HEK293T (cell line): ENCODE measurements at regions not wholly inside any gene's neighbourhood (a gene's known extent, or its start where the extent isn't known, plus 50 kb on each side); places are given as distances from the start of the nearest gene placed in this dataset.

Source experiments
- CTCF ChIA-PET: fragments of 350-600 bp; formaldehyde crosslinking; extraction: SDS; loops from one replicate; lab custom pipeline; 2021; ENCODE audit warnings: antibody characterized with exemption, inconsistent platforms; lab: Yijun Ruan, JAX
- POLR2A ChIA-PET: fragments of 350-600 bp; formaldehyde crosslinking; extraction: SDS; loops from one replicate; lab custom pipeline; 2020; ENCODE audit warnings: antibody characterized with exemption, inconsistent platforms; lab: Yijun Ruan, JAX
- DNase-seq: peaks from one replicate; pipeline ENCODE4 v3.0.0; 2012; ENCODE audit warnings: mixed read lengths; ENCODE audit errors: extremely low spot score
- ARNT ChIP-seq: fragments of 450-650 bp; IDR thresholded peaks from 2 replicates; pipeline ENCODE4 v1.6.1; 2017; ENCODE audit warnings: mild to moderate bottlenecking
- BHLHE40 ChIP-seq: fragments of 450-650 bp; IDR thresholded peaks from 2 replicates; pipeline ENCODE4 v1.6.1; 2016; ENCODE audit warnings: mild to moderate bottlenecking, moderate library complexity, borderline replicate concordance
- CTBP1 ChIP-seq: fragments of 450-650 bp; IDR thresholded peaks from 2 replicates; pipeline ENCODE4 v1.6.1; 2016; ENCODE audit warnings: borderline replicate concordance
- ELF4 ChIP-seq: fragments of 450-650 bp; IDR thresholded peaks from 2 replicates; pipeline ENCODE4 v1.6.1; 2017; ENCODE audit warnings: antibody characterized with exemption
- FOXA1 ChIP-seq: fragments of 450-650 bp; IDR thresholded peaks from 2 replicates; pipeline ENCODE4 v1.6.1; 2016; ENCODE audit warnings: mild to moderate bottlenecking
- FOXK2 ChIP-seq: fragments of 450-650 bp; IDR thresholded peaks from 2 replicates; pipeline ENCODE4 v1.6.1; 2016; ENCODE audit warnings: mild to moderate bottlenecking
- FOXM1 ChIP-seq: fragments of 450-650 bp; IDR thresholded peaks from 2 replicates; pipeline ENCODE4 v1.6.1; 2017; ENCODE audit warnings: mild to moderate bottlenecking, borderline replicate concordance
- HDGF ChIP-seq: fragments of 450-650 bp; IDR thresholded peaks from 2 replicates; pipeline ENCODE4 v1.6.1; 2017; ENCODE audit warnings: antibody characterized with exemption, borderline replicate concordance
- L3MBTL2 ChIP-seq: fragments of 450-650 bp; conservative IDR thresholded peaks from 2 replicates; pipeline ENCODE4 v1.6.1; 2016; ENCODE audit warnings: mild to moderate bottlenecking
- LEF1 ChIP-seq: fragments of 450-650 bp; IDR thresholded peaks from 2 replicates; pipeline ENCODE4 v1.6.1; 2017; ENCODE audit warnings: mild to moderate bottlenecking, borderline replicate concordance
- NFRKB ChIP-seq: fragments of 450-650 bp; IDR thresholded peaks from 2 replicates; pipeline ENCODE4 v1.6.1; 2016; ENCODE audit warnings: mild to moderate bottlenecking, moderate library complexity
- SP1 ChIP-seq: fragments of 450-650 bp; IDR thresholded peaks from 2 replicates; pipeline ENCODE4 v1.6.1; 2017
- SUZ12 ChIP-seq: fragments of 450-650 bp; IDR thresholded peaks from 2 replicates; pipeline ENCODE4 v1.6.1; 2016; ENCODE audit warnings: mild to moderate bottlenecking
- TARDBP ChIP-seq: fragments of 450-650 bp; IDR thresholded peaks from 2 replicates; pipeline ENCODE4 v1.6.1; 2016
- ZNF384 ChIP-seq: fragments of 450-650 bp; IDR thresholded peaks from 2 replicates; pipeline ENCODE4 v1.6.1; 2016
- TF ChIP-seq, protein P1 (sequence below): fragments of 450-650 bp; IDR thresholded peaks from 2 replicates; pipeline ENCODE4 v1.6.1; 2016

DNA sequence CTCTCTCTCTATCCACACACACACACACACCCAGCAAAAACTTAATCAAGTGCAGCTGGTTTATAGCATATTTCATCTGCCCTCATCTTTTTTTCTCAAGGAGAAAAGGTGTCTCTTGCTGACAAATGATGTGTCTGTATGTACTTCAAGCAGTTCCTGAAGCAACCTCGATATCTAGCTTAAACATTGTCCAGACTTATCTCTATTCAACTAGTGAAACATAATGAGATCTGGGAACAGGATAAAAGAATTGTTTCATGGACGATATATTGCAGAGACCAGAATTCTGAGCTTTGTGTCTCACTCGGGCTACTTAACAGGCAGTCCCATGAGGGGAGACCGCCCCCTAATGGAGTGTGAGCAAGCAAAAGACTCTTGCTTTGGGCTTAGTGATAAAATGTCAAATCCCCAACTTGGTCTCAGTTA lies 929.2 kb upstream of the SOX11 start:
- TF ChIP-seq TARDBP (no peak), SUZ12 (no peak), HDGF (no peak), FOXK2 (no peak), ARNT (no peak), CTBP1 (no peak), FOXA1 (no peak), FOXM1 (no peak), NFRKB (no peak), SP1 (no peak), BHLHE40 (no peak)
- TF ChIP-seq, protein P1, sequence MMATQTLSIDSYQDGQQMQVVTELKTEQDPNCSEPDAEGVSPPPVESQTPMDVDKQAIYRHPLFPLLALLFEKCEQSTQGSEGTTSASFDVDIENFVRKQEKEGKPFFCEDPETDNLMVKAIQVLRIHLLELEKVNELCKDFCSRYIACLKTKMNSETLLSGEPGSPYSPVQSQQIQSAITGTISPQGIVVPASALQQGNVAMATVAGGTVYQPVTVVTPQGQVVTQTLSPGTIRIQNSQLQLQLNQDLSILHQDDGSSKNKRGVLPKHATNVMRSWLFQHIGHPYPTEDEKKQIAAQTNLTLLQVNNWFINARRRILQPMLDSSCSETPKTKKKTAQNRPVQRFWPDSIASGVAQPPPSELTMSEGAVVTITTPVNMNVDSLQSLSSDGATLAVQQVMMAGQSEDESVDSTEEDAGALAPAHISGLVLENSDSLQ = no peak
- DNase-seq = peak; percentile 7
- CTCF ChIA-PET = interaction anchor here (0.9 kb wide), 1 partner anchor 1039 kb away, joined by 3 read pairs; no protein-coding TSS in a partner anchor
- POLR2A ChIA-PET = no interaction called here

DNA sequence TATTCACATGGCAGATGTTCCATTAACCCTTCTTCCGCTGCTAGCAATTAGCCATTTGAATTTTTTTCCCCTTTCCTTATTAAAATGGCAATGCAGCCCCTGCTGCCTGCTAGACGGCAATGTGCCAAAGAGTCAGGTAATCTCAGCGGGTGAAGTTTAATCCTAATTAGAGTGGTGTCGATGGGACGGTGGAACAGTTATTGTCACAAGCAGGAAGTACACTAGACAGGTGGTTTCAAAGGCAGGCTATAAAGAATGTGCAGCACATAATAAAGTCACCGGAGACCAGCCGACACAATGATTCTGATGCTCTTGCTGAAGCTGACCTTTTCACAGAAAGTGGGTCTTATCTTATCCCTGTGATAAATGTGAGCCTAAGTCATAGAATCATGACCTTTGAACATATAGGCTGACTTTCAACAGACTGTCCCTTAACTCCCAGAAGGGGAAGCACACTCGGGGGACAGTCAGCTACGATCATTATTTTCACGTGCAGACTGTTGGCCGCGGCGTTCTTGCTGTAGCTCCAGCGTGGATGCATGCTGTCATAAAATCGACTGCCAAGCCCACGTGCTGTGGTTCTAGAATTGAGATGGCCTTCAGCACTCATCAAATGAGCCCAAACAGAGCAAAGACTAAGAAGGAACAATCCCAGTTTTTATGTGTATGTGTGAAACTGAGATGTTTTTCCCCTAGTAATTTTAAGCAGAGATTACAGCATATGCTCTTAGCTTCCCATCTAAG lies 926.2 kb upstream of the SOX11 start:
- ChIA-PET CTCF (no interaction called here), POLR2A (no interaction called here)
- TF ChIP-seq FOXK2 (no peak), NFRKB (no peak), ELF4 (no peak), LEF1 (no peak), BHLHE40 (no peak), HDGF (no peak), TARDBP (no peak), FOXM1 (no peak), ZNF384 (no peak), SP1 (no peak), SUZ12 (no peak), FOXA1 (no peak), L3MBTL2 (no peak), ARNT (no peak), CTBP1 (no peak)
- TF ChIP-seq, protein P1 = no peak
- no peak for DNase-seq

DNA sequence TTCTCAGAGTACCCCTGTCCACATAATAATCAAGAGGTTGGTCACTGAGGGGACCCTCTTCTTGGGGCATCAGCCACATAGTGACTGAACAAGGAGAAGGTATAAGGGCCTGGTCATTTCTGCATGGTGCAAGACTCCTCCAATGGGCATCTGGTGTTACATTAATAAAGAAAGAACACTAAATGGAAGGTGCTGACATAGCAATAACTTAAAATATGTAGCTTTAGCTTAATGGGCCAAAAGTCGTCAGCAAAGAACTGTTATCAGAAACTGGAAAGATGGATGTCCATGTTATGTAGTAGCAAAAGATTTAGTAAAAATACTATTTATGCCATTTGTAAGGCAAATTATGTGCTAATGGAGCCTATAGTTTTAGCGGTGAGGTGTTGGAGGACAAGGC lies 916.5 kb upstream of the SOX11 start:
- CTCF ChIA-PET = no interaction called here
- POLR2A ChIA-PET = no interaction called here
- no peak for TF ChIP-seq NFRKB
- no peak for TF ChIP-seq FOXK2
- TF ChIP-seq L3MBTL2 = no peak
- TF ChIP-seq FOXM1 = no peak
- no peak for TF ChIP-seq SP1
- DNase-seq = no peak

DNA sequence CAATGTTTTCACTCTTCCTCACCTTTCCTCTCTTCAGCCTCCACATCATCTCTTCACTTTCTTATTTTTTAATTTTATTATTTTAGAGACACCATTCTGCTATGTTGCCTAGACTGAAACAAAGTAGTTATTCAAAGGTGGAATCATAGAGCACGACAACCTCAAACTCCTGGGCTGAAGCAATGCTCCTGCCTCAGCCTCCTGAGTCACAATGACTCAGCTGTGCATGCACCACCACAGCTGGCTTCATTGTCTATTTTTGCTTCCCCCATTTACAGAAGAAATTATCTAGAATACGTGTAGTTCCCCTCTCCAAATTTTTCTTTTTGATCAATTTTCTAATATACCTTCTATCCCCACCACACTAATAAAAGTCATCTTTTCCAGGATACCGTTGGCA lies 911.5 kb upstream of the SOX11 start:
- POLR2A ChIA-PET = no interaction called here
- DNase-seq = no peak
- no peak for TF ChIP-seq ARNT
- no peak for TF ChIP-seq ELF4
- no peak for TF ChIP-seq SUZ12
- CTCF ChIA-PET = no interaction called here

GRCh38 chr2:4782647-4783046 lies 909.5 kb upstream of the SOX11 start:
- ChIA-PET POLR2A (no interaction called here), CTCF (no interaction called here)
- DNase-seq = no peak
- no peak for TF ChIP-seq ARNT
- TF ChIP-seq, protein P1 = no peak

DNA sequence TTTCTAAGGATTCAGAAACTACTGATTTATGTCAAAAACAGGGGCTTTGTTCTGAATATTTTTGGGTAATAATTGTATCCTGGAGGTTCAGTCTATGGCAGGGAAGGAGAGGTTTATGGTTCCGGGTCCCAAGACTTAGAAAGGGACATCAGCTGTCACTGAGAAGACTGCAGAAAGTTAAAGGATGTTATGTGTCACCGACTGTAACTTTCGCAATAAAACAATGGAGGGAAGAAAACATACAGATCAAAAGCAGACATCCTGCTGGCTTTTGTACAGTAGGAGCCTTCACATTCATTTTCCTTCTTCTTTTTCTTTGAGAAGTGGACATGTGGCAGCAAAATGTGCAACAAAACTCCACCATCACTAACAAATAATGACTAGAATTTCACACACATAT lies 900.7 kb upstream of the SOX11 start:
- CTCF ChIA-PET = no interaction called here
- TF ChIP-seq FOXA1 = no peak
- TF ChIP-seq FOXM1 = no peak
- TF ChIP-seq SUZ12 = no peak
- TF ChIP-seq, protein P1 = no peak
- TF ChIP-seq L3MBTL2 = no peak
- no peak for TF ChIP-seq CTBP1
- TF ChIP-seq ELF4 = no peak
- TF ChIP-seq ARNT = no peak
- no peak for TF ChIP-seq HDGF
- no peak for TF ChIP-seq TARDBP
- POLR2A ChIA-PET = no interaction called here
- no peak for DNase-seq

GRCh38 chr2:4792126-4792525 lies 900.1 kb upstream of the SOX11 start:
- no peak for DNase-seq
- ChIA-PET POLR2A (no interaction called here), CTCF (no interaction called here)

More at GRCh38 chr2:4792126-4792525, 900.1 kb upstream of the SOX11 start:
- TF ChIP-seq ZNF384 (no peak), SUZ12 (no peak), L3MBTL2 (no peak), HDGF (no peak), ELF4 (no peak), CTBP1 (no peak)
- TF ChIP-seq, protein P1 = no peak
